HG03565 (cell line): ENCODE measurements at regions not wholly inside any gene's neighbourhood (a gene's known extent, or its start where the extent isn't known, plus 50 kb on each side); places are given as distances from the start of the nearest gene placed in this dataset.

Source experiments
- ATAC-seq: cut with Tn5 transposase; IDR thresholded peaks from one replicate; pipeline ENCODE4 v1.9.1; 2021; ENCODE audit warnings: mild to moderate bottlenecking, moderate library complexity; ENCODE audit not compliant: unreplicated experiment

- ATAC-seq, result no peak
Observed at GRCh38 chr6:11926594-11927407, 85.3 kb upstream of the HIVEP1 start.

- ATAC-seq, result no peak
Observed at GRCh38 chr6:11925805-11926204, 86.3 kb upstream of the HIVEP1 start.

- no peak for ATAC-seq
Observed at GRCh38 chr6:11923621-11924020, 88.5 kb upstream of the HIVEP1 start.

GRCh38 chr6:11922901-11923300 lies 89.2 kb upstream of the HIVEP1 start:
- no peak for ATAC-seq

- ATAC-seq, result no peak
Observed at GRCh38 chr6:11921751-11922150, 90.4 kb upstream of the HIVEP1 start.

GRCh38 chr6:11921017-11921438 lies 91.1 kb upstream of the HIVEP1 start:
- no peak for ATAC-seq

GRCh38 chr6:11920566-11920965 lies 91.5 kb upstream of the HIVEP1 start:
- no peak for ATAC-seq

GRCh38 chr6:11919771-11920440 lies 92.2 kb upstream of the HIVEP1 start:
- ATAC-seq, result no peak

GRCh38 chr6:11918739-11919605 lies 93.1 kb upstream of the HIVEP1 start:
- no peak for ATAC-seq

GRCh38 chr6:11917951-11918738 lies 94.0 kb upstream of the HIVEP1 start:
- ATAC-seq, result no peak

- no peak for ATAC-seq
Observed at GRCh38 chr6:11912420-11912819, 99.7 kb upstream of the HIVEP1 start.

- ATAC-seq, result no peak
Observed at GRCh38 chr6:11911538-11911937, 100.6 kb upstream of the HIVEP1 start.

- ATAC-seq, result no peak
Observed at GRCh38 chr6:11909696-11910132, 102.4 kb upstream of the HIVEP1 start.

- ATAC-seq, result no peak
Observed at GRCh38 chr6:11908436-11909105, 103.5 kb upstream of the HIVEP1 start.

- ATAC-seq, result no peak
Observed at GRCh38 chr6:11903645-11904044, 108.5 kb upstream of the HIVEP1 start.

- no peak for ATAC-seq
Observed at GRCh38 chr6:11902527-11902926, 109.6 kb upstream of the HIVEP1 start.

- ATAC-seq, result no peak
Observed at GRCh38 chr6:11900662-11901598, 111.2 kb upstream of the HIVEP1 start.

GRCh38 chr6:11899645-11900044 lies 112.5 kb upstream of the HIVEP1 start:
- no peak for ATAC-seq

GRCh38 chr6:11894212-11894611 lies 115.6 kb upstream of the ADTRP start:
- no peak for ATAC-seq
